Neural crest cell (in vitro differentiated cells): ENCODE measurements at regions not wholly inside any gene's neighbourhood (a gene's known extent, or its start where the extent isn't known, plus 50 kb on each side); places are given as distances from the start of the nearest gene placed in this dataset.
"Not testable (repeated sequence)": the region's sequence is repeated elsewhere in the genome, so short reads cannot be mapped to it uniquely, and the experiment has no call there.

Experiments
- DNase-seq: peaks from one replicate; pipeline ENCODE4 v3.0.0; 2021; ENCODE audit warnings: low read depth, mixed read lengths, low spot score
- H3K27ac Mint-ChIP-seq: one replicate; pipeline ENCODE4 v1.8.0; 2021; ENCODE audit warnings: mild to moderate bottlenecking, mixed read lengths; ENCODE audit not compliant: unreplicated experiment
- H3K27me3 Mint-ChIP-seq: 2 replicates; pipeline ENCODE4 v1.8.0; 2021; ENCODE audit warnings: low read depth, mild to moderate bottlenecking, mixed read lengths
- H3K36me3 Mint-ChIP-seq: 2 replicates; pipeline ENCODE4 v1.8.0; 2021; ENCODE audit warnings: low read depth, mild to moderate bottlenecking, mixed read lengths
- H3K4me1 Mint-ChIP-seq: 2 replicates; pipeline ENCODE4 v1.8.0; 2021; ENCODE audit warnings: mixed read lengths
- H3K4me3 Mint-ChIP-seq: one replicate; pipeline ENCODE4 v1.8.0; 2021; ENCODE audit warnings: mild to moderate bottlenecking, mixed read lengths
- H3K9me3 Mint-ChIP-seq: 2 replicates; pipeline ENCODE4 v1.8.0; 2021; ENCODE audit warnings: mixed read lengths
- CTCF ChIP-seq: fragments of 200-600 bp; sonication (generic); conservative IDR thresholded peaks from 2 replicates; pipeline ENCODE4 v1.5.0; 2021; ENCODE audit warnings: antibody characterized with exemption, mild to moderate bottlenecking

GRCh38 chr5:91301106-91301846 lies 81.8 kb downstream of the ARRDC3 start:
- Mint-ChIP-seq H3K4me1 (peaks cover 17% of the 10 kb centered on the region), H3K27ac (no peak overlapping the region), H3K27me3 (no peaks in the 10 kb centered on the region), H3K9me3 (no peaks in the 10 kb centered on the region), H3K36me3 (no peaks in the 10 kb centered on the region), H3K4me3 (no peak overlapping the region)
- no peak for DNase-seq
- no peak for TF ChIP-seq CTCF

GRCh38 chr5:91297994-91298393 lies 85.1 kb downstream of the ARRDC3 start:
- Mint-ChIP-seq H3K27ac (no peak overlapping the region), H3K4me3 (no peak overlapping the region), H3K36me3 (no peaks in the 10 kb centered on the region), H3K4me1 (peaks cover 15% of the 10 kb centered on the region), H3K9me3 (no peaks in the 10 kb centered on the region), H3K27me3 (no peaks in the 10 kb centered on the region)
- no peak for TF ChIP-seq CTCF
- no peak for DNase-seq

- no peak for DNase-seq
- no peaks in the 10 kb centered on the region for H3K9me3 Mint-ChIP-seq
- TF ChIP-seq CTCF: no peak
- no peaks in the 10 kb centered on the region for H3K27me3 Mint-ChIP-seq
- H3K4me3 Mint-ChIP-seq: no peak overlapping the region
- peaks cover 17% of the 10 kb centered on the region for H3K4me1 Mint-ChIP-seq
- no peaks in the 10 kb centered on the region for H3K36me3 Mint-ChIP-seq
- H3K27ac Mint-ChIP-seq: no peak overlapping the region
Observed at GRCh38 chr5:91296674-91297143, 86.4 kb downstream of the ARRDC3 start.

DNA sequence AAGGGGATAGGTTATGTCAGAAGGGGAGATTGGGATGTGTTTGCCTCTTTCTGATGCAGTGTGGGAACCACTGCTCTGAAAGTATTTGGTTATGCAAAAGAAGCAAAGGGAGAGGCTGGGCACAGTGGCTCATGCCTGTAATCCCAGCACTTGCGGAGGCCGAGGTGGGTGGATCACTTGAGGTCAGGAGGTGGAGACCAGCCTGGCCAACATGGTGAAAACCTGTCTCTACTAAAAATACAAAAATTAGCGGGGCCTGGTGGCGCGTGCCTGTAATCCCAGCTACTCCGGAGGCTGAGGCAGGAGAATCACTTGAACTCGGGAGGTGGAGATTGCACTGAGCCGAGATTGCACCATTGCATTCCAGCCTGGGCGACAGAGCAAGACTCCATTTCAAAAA lies 87.0 kb downstream of the ARRDC3 start:
- not testable (repeated sequence) for H3K4me3 Mint-ChIP-seq, H3K27me3 Mint-ChIP-seq, H3K36me3 Mint-ChIP-seq, H3K9me3 Mint-ChIP-seq, DNase-seq, H3K27ac Mint-ChIP-seq
- peaks cover 17% of the 10 kb centered on the region for H3K4me1 Mint-ChIP-seq

DNA sequence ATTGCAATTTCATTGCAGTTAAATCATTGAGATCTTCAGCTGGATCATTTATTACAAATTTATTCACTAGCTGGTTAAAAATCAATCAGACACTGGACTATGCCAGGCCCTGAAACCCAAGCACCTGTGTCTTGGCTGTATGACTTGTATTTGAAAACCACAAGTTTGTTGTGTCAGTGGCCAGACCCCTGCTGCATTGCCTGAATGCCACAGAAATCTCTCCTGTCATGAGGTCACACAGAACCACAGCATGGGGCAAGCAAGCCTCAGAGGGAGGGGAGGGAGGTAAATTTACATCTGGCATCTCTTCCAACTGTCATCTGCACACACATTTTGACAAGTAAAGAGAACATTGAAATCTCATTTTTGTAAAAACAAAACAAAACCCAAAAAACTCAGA lies 90.0 kb downstream of the ARRDC3 start:
- Mint-ChIP-seq H3K4me3 (no peak overlapping the region), H3K27me3 (no peaks in the 10 kb centered on the region)
- DNase-seq: no peak

More for the DNA sequence above, 90.0 kb downstream of the ARRDC3 start:
- H3K9me3 Mint-ChIP-seq: no peaks in the 10 kb centered on the region
- H3K27ac Mint-ChIP-seq: peak overlapping the region; percentile 57
- TF ChIP-seq CTCF: no peak
- H3K4me1 Mint-ChIP-seq: peaks cover 17% of the 10 kb centered on the region
- no peaks in the 10 kb centered on the region for H3K36me3 Mint-ChIP-seq
